A673 (cell line): ENCODE measurements at regions not wholly inside any gene's neighbourhood (a gene's known extent, or its start where the extent isn't known, plus 50 kb on each side); places are given as distances from the start of the nearest gene placed in this dataset.

Experiments
- EZH2 ChIP-seq: fragments of 200-600 bp; sonication (generic); IDR thresholded peaks from 2 replicates; pipeline ENCODE4 v1.6.1; 2017; ENCODE audit warnings: borderline replicate concordance, low read depth, mild to moderate bottlenecking, mixed read lengths, antibody characterized with exemption, low read length; ENCODE audit not compliant: poor library complexity, severe bottlenecking
- TF ChIP-seq, protein P1 (sequence below): fragments of 300-800, 200-600 bp; sonication (generic); conservative IDR thresholded peaks from 2 replicates; pipeline ENCODE4 v1.5.1; 2017; ENCODE audit warnings: low read depth, mild to moderate bottlenecking, antibody characterized with exemption, low read length, moderate library complexity, mixed read lengths

- TF ChIP-seq, protein P1, sequence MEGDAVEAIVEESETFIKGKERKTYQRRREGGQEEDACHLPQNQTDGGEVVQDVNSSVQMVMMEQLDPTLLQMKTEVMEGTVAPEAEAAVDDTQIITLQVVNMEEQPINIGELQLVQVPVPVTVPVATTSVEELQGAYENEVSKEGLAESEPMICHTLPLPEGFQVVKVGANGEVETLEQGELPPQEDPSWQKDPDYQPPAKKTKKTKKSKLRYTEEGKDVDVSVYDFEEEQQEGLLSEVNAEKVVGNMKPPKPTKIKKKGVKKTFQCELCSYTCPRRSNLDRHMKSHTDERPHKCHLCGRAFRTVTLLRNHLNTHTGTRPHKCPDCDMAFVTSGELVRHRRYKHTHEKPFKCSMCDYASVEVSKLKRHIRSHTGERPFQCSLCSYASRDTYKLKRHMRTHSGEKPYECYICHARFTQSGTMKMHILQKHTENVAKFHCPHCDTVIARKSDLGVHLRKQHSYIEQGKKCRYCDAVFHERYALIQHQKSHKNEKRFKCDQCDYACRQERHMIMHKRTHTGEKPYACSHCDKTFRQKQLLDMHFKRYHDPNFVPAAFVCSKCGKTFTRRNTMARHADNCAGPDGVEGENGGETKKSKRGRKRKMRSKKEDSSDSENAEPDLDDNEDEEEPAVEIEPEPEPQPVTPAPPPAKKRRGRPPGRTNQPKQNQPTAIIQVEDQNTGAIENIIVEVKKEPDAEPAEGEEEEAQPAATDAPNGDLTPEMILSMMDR, result no peak
- TF ChIP-seq EZH2, result no peak
Measured at GRCh38 chr5:173834071-173834771, 53.9 kb upstream of the CPEB4 start.
